B cell (primary cell): ENCODE measurements at regions not wholly inside any gene's neighbourhood (a gene's known extent, or its start where the extent isn't known, plus 50 kb on each side); places are given as distances from the start of the nearest gene placed in this dataset.

Experiments
- CTCF ChIP-seq: fragments of 200-600 bp; IDR thresholded peaks from one replicate; pipeline ENCODE4 v1.8.0; 2022; ENCODE audit warnings: antibody characterized with exemption, mild to moderate bottlenecking
- EZH2 ChIP-seq: IDR thresholded peaks from 2 replicates; pipeline ENCODE4 v1.6.1; 2012; ENCODE audit warnings: borderline replicate concordance, low read depth, mild to moderate bottlenecking, moderate library complexity, low read length; ENCODE audit not compliant: insufficient read depth, poor library complexity, severe bottlenecking

DNA sequence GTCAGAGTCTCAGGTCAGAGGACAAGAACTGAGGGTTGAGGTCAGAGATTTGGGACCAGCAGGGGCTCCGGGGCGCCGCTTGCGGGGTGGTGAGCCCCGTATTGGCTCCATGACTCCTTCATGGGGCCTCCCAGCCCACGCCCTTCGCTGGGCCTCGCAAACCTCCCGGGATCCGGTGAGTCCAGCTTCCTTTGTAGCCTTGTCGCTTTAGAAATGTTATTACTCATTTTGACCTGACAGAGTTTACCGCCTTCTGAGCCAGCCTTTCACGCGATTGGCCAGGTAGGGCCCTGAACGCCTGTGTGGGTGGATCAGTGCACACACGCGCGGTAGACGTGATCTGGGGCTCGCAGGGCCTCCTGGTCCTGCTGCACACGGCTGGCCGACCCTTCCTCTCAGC, 181.1 kb downstream of the ERMARD start:
- TF ChIP-seq EZH2 (no peak), CTCF (no peak)
